DND-41 (cell line): ENCODE measurements at regions not wholly inside any gene's neighbourhood (a gene's known extent, or its start where the extent isn't known, plus 50 kb on each side); places are given as distances from the start of the nearest gene placed in this dataset.

Source experiments
- ATAC-seq: fragments of 200-7000 bp; cut with Tn5 transposase; 3 replicates; pipeline ENCODE4 v1.9.1; 2021; ENCODE audit warnings: low read depth; ENCODE audit not compliant: insufficient read depth
- DNase-seq: peaks from one replicate; pipeline ENCODE4 v3.0.0-alpha.2; 2020
- H2AFZ ChIP-seq: 2 replicates; pipeline ENCODE4 v1.6.0; 2012; ENCODE audit warnings: low read depth, low read length
- H3K27ac ChIP-seq: 2 replicates; pipeline ENCODE4 v1.5.1; 2012; ENCODE audit warnings: low read length, inconsistent platforms
- H3K27me3 ChIP-seq: fragments of 200-600 bp; sonication (generic); 2 replicates; pipeline ENCODE4 v1.6.0; 2012; ENCODE audit warnings: low read length, mild to moderate bottlenecking, inconsistent platforms; ENCODE audit not compliant: insufficient read depth, poor library complexity
- H3K36me3 ChIP-seq: 2 replicates; pipeline ENCODE4 v1.5.1; 2012; ENCODE audit warnings: low read length, inconsistent platforms; ENCODE audit not compliant: insufficient read depth
- H3K4me1 ChIP-seq: 2 replicates; pipeline ENCODE4 v1.5.1; 2012; ENCODE audit warnings: mild to moderate bottlenecking, low read length; ENCODE audit not compliant: insufficient read depth
- H3K4me2 ChIP-seq: 2 replicates; pipeline ENCODE4 v1.6.0; 2012; ENCODE audit warnings: mild to moderate bottlenecking, moderate library complexity, low read length, inconsistent platforms; ENCODE audit not compliant: insufficient read depth
- H3K4me3 ChIP-seq, 2 experiments: fragments of 200-600 bp in 1 of 2; shearing (Covaris generic) in 1 of 2; 2 replicates each; pipeline ENCODE4 v1.5.1; 2012 to 2016; ENCODE audit warnings: inconsistent platforms in 2 of 2, low read length in 2 of 2, mild to moderate bottlenecking in 2 of 2, low read depth in 1 of 2, moderate library complexity in 1 of 2
- H3K79me2 ChIP-seq: 2 replicates; pipeline ENCODE4 v1.6.0; 2012; ENCODE audit warnings: low read length, inconsistent platforms; ENCODE audit not compliant: insufficient read depth
- H3K9ac ChIP-seq: 2 replicates; pipeline ENCODE4 v1.6.0; 2012; ENCODE audit warnings: low read depth, mild to moderate bottlenecking, inconsistent platforms, low read length, moderate library complexity
- H3K9me3 ChIP-seq: 2 replicates; pipeline ENCODE4 v1.5.1; 2012; ENCODE audit warnings: low read length, moderate library complexity, mild to moderate bottlenecking, inconsistent platforms; ENCODE audit not compliant: insufficient read depth, severe bottlenecking
- H4K20me1 ChIP-seq: 2 replicates; pipeline ENCODE4 v1.6.0; 2012; ENCODE audit warnings: low read length; ENCODE audit not compliant: insufficient read depth
- CTCF ChIP-seq: IDR thresholded peaks from 2 replicates; pipeline ENCODE4 v1.5.1; 2012; ENCODE audit warnings: borderline replicate concordance, low read length, moderate library complexity, mild to moderate bottlenecking; ENCODE audit not compliant: poor library complexity, severe bottlenecking; ENCODE audit errors: extremely low read depth
- EZH2 ChIP-seq: IDR thresholded peaks from 3 replicates; pipeline ENCODE4 v1.6.1; 2012; ENCODE audit warnings: borderline replicate concordance, low read depth, mild to moderate bottlenecking, moderate library complexity, low read length, inconsistent platforms; ENCODE audit not compliant: severe bottlenecking

DNA sequence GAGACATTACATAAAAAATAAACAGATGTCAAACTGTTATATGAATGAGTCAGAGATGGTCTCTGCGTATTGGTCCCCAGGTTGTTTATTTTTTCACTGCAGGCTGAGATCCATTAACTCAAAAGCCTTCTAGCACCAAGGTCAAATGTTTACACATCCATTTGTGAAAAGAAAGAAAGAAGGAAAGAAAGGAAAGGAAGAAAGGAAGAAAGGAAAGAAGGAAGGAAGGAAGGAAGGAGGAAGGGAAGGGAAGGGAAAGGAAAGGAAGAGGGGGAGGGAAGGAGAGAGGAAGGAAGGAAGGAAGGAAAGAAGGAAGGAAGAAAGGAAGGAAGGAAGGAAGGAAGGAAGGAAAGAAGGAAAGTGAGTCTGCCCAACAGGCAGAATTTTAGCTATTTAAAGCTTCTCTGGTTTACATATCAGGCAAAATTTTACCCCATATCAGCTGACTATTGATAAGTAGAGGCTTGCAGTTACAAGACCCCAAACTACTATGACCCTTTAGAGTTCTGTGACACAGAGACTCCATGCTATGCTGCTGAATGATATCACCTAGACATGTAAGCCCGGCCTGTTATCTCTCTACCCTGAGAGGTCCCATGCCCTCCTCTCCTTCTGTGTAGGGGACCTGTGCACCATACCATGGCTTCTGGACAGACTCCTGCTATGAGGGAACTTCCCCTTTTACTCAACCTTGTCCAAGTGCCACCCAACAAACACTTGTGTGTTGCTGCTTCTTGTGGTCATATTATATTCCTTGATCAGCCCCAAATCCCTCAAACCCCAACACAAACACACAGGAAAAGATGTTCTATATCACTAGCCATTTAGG lies 59.0 kb downstream of the DRD1 start:
- no peaks in the 10 kb centered on the region for H3K9me3 ChIP-seq
- no peak overlapping the region for H2AFZ ChIP-seq
- no peaks in the 10 kb centered on the region for H3K4me1 ChIP-seq

GRCh38 chr5:175383350-175383749 lies 60.6 kb downstream of the DRD1 start:
- peak; percentile 5 for DNase-seq

More for the DNA sequence above, 59.0 kb downstream of the DRD1 start:
- Histone ChIP-seq H4K20me1 (no peaks in the 10 kb centered on the region), H3K27me3 (no peaks in the 10 kb centered on the region), H3K79me2 (no peaks in the 10 kb centered on the region), H3K4me2 (no peak overlapping the region), H3K4me3 (no peak overlapping the region), H3K36me3 (no peaks in the 10 kb centered on the region), H3K9ac (no peak overlapping the region), H3K27ac (no peak overlapping the region)
- ATAC-seq (no peak), DNase-seq (no peak)
- TF ChIP-seq EZH2 (no peak), CTCF (no peak)

GRCh38 chr5:175382171-175382570 lies 61.8 kb downstream of the DRD1 start:
- Histone ChIP-seq H3K4me2 (no peak overlapping the region), H3K9me3 (no peaks in the 10 kb centered on the region), H3K36me3 (no peaks in the 10 kb centered on the region), H3K79me2 (no peaks in the 10 kb centered on the region), H3K4me1 (no peaks in the 10 kb centered on the region), H3K27ac (no peak overlapping the region), H3K27me3 (no peaks in the 10 kb centered on the region), H2AFZ (no peak overlapping the region), H4K20me1 (no peaks in the 10 kb centered on the region), H3K4me3 (no peak overlapping the region), H3K9ac (no peak overlapping the region)
- ATAC-seq (no peak), DNase-seq (no peak)
- no peak for TF ChIP-seq CTCF
- TF ChIP-seq EZH2: no peak

More at GRCh38 chr5:175383350-175383749, 60.6 kb downstream of the DRD1 start:
- ATAC-seq: no peak
- Histone ChIP-seq H3K4me3 (no peak overlapping the region), H3K27me3 (no peaks in the 10 kb centered on the region), H3K79me2 (no peaks in the 10 kb centered on the region), H4K20me1 (no peaks in the 10 kb centered on the region), H3K27ac (no peak overlapping the region), H3K9ac (no peak overlapping the region), H3K9me3 (no peaks in the 10 kb centered on the region), H2AFZ (no peak overlapping the region), H3K36me3 (no peaks in the 10 kb centered on the region), H3K4me2 (no peak overlapping the region), H3K4me1 (no peaks in the 10 kb centered on the region)
- TF ChIP-seq CTCF (no peak), EZH2 (no peak)
